ENCODE measurements at regions not wholly inside any gene's neighbourhood (a gene's known extent, or its start where the extent isn't known, plus 50 kb on each side); places are given as distances from the start of the nearest gene placed in this dataset.

DNA sequence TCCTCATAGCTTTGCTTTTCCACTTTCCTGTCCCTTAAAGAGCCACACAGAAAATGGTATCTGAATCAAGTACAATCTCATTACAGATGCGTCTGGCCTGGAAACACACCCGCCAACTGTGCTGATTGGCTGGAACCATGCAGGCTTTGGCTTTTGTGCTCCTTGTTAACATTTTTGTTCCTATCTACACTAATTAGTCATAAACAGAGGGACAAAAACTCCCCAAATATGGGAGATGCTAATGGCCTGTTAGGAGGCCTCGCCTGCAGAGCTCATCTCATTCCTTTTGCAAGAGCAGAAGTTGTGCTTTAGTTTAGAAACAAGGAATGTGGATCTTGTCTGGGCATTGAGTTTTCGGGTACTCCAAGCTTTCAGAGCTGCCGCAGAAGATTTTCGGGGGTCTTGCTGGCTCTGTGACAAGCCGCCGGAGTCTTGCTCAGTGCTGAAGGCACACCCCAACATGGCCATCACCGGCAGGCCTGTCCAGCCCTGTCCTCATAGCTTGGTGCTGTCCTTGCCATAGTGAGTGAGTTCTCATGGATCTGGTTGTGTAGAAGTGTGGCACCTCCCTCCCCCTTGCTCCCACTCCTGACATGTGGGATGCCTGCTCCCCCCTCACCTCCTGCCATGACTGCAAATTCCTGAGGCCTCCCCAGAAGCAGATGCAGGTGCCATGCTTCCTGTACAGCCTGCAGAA is 69.8 kb downstream of the METRNL start:
- no peak overlapping the region for H3K4me3 ChIP-seq (ENCODE audit: low read depth, low read length)
- TF ChIP-seq CTCF (IDR thresholded peaks at IDR 0.05; ENCODE audit: borderline replicate concordance, insufficient read depth, low read depth, low read length): no peak

DNA sequence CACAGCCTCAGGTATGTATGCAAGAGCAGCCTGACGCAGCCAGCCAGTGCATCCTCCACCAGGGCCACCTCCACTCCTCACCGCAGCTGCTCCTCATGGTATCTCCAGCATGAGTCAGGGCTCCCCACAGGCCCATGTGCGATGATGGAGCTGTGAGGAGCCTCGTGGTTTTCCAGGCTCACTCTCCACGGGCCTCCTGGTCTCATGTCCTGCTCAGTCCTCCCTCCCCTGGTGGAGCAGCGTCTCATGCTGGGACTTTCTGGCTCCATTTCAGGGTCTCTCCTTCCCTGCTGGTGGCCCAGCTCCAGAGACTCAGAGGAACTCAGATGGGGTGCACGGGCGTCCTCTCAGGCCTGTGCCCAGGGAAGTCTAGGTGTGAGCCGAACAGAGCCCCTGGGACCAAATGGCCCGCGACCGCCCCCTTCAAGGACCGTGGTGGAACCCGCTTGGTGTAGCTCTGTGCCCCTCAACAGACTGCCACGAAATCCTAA is 70.4 kb downstream of the METRNL start:
- TF ChIP-seq CTCF (IDR thresholded peaks at IDR 0.05; ENCODE audit: borderline replicate concordance, insufficient read depth, low read depth, low read length): no peak
- no peak overlapping the region for H3K4me3 ChIP-seq (ENCODE audit: low read depth, low read length)

GRCh38 chr17:83150369-83151055 is 71.1 kb downstream of the METRNL start:
- no peak for TF ChIP-seq CTCF (IDR thresholded peaks at IDR 0.05; ENCODE audit: borderline replicate concordance, insufficient read depth, low read depth, low read length)

DNA sequence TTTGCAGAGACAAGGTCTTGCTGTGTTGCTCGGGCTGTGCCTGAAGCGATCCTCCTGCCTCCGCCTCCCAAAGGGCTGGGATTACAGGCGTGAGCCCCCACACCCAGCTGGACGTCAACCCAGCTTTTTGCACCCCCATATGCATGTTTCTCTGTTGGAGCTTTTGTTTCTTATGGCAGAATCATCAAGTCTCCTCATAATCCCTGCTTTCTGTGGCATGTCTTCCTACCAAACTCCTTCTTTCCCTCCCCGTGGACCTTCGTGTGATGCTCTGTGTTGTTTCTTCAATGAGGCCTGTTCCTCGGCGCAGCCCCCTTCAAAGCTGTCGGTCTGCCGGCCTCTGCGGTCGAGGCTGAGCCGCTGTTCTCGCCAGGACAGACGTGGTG is 71.6 kb downstream of the METRNL start:
- no peak overlapping the region for H3K4me3 ChIP-seq (ENCODE audit: low read depth, low read length)
- TF ChIP-seq CTCF (IDR thresholded peaks at IDR 0.05; ENCODE audit: borderline replicate concordance, insufficient read depth, low read depth, low read length): no peak

More at GRCh38 chr17:83150369-83151055, 71.1 kb downstream of the METRNL start:
- no peak overlapping the region for H3K4me3 ChIP-seq (ENCODE audit: low read depth, low read length)

DNA sequence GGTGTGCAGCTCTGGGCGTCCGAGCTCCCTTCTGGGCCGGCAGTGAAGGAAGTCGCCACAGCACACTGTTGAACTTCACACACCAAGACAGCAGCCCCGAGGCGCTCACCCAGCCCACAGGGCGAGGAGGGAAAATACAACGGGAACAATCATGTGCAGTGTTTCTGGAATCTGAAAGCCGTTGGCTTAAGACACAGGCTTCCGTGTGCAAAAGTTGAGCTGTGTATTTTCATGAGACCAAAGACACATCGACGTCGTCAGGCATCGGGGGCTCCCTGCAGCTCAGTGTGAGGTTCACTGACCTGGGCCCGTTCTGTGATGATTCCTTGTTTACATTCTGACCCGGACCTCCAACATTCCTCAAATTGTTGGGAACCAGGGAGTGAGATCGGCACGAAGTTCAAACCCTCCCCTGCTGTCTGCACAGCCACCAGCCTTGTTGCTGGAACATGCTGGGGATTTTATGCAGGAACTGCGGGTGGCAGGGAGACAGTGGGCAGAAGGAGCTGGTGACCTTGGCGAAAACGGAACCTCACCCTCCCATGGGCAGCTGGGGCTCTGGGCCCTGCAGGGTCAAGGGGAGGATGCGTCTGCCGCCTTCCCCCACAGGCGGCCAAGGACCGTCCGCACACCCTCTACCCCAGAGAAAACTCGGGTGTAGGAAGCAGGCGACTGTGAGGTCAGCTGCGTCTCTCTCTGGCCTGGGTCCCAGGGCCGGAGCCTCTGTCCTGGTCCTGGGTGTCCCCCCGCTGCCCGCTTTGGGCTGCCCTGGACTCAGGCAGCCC is 72.2 kb downstream of the METRNL start:
- TF ChIP-seq CTCF (IDR thresholded peaks at IDR 0.05; ENCODE audit: borderline replicate concordance, insufficient read depth, low read depth, low read length): no peak
- H3K4me3 ChIP-seq (ENCODE audit: low read depth, low read length): no peak overlapping the region

- no peak overlapping the region for H3K4me3 ChIP-seq (ENCODE audit: low read depth, low read length)
- TF ChIP-seq CTCF (IDR thresholded peaks at IDR 0.05; ENCODE audit: borderline replicate concordance, insufficient read depth, low read depth, low read length): no peak
These were observed 72.9 kb downstream of the METRNL start for GRCh38 chr17:83152227-83152744.
